ENCODE measurements at regions not wholly inside any gene's neighbourhood (a gene's known extent, or its start where the extent isn't known, plus 50 kb on each side); places are given as distances from the start of the nearest gene placed in this dataset.
"Not testable (repeated sequence)": the region's sequence is repeated elsewhere in the genome, so short reads cannot be mapped to it uniquely, and the experiment has no call there.

GRCh38 chr4:75207902-75208301 lies 275.0 kb downstream of the PARM1 start:
- WGBS, 2 donors: 89 to 91% methylated on average over 1 of the region's 1 CpG
- Histone ChIP-seq H3K4me1 (ENCODE audit: control insufficient read depth in 2 of 2, insufficient read depth in 2 of 2, low read length in 1 of 2) (no peaks in the 10 kb centered on the region), H3K27me3 (ENCODE audit: control insufficient read depth in 1 of 2, insufficient read depth in 2 of 2, low read length in 2 of 2) (no peaks in the 10 kb centered on the region), H3K4me3 (ENCODE audit: low read depth in 1 of 2, low read length in 2 of 2) (no peak overlapping the region), H3K36me3 (ENCODE audit: control insufficient read depth in 2 of 2, insufficient read depth in 2 of 2, low read length in 1 of 2) (no peaks in the 10 kb centered on the region), H3K27ac (ENCODE audit: low read depth in 2 of 2, low read length in 1 of 2) (no peak overlapping the region), H3K9me3 (ENCODE audit: control insufficient read depth in 2 of 2, insufficient read depth in 1 of 2, low read depth in 1 of 2, low read length in 1 of 2) (no peaks in the 10 kb centered on the region)

GRCh38 chr4:75195111-75195510 lies 262.2 kb downstream of the PARM1 start:
- H3K27ac ChIP-seq (ENCODE audit: low read depth in 2 of 2, low read length in 1 of 2): no peak overlapping the region
- no peak overlapping the region for H3K4me3 ChIP-seq (ENCODE audit: low read depth in 1 of 2, low read length in 2 of 2)
- H3K27me3 ChIP-seq (ENCODE audit: control insufficient read depth in 1 of 2, insufficient read depth in 2 of 2, low read length in 2 of 2): no peaks in the 10 kb centered on the region
- H3K4me1 ChIP-seq (ENCODE audit: control insufficient read depth in 2 of 2, insufficient read depth in 2 of 2, low read length in 1 of 2): peaks cover 0 to 2% of the 10 kb centered on the region in 2 donors
- H3K9me3 ChIP-seq (ENCODE audit: control insufficient read depth in 2 of 2, insufficient read depth in 1 of 2, low read depth in 1 of 2, low read length in 1 of 2): no peaks in the 10 kb centered on the region
- WGBS, 2 donors: 48 to 66% methylated on average over 7 of the region's 7 CpGs
- no peaks in the 10 kb centered on the region for H3K36me3 ChIP-seq (ENCODE audit: control insufficient read depth in 2 of 2, insufficient read depth in 2 of 2, low read length in 1 of 2)

- no peaks in the 10 kb centered on the region for H3K36me3 ChIP-seq (ENCODE audit: control insufficient read depth in 2 of 2, insufficient read depth in 2 of 2, low read length in 1 of 2)
- WGBS, 2 donors: 90 to 92% methylated on average over 8 of the region's 8 CpGs
- H3K4me3 ChIP-seq (ENCODE audit: low read depth in 1 of 2, low read length in 2 of 2): no peak overlapping the region
- H3K9me3 ChIP-seq (ENCODE audit: control insufficient read depth in 2 of 2, insufficient read depth in 1 of 2, low read depth in 1 of 2, low read length in 1 of 2): no peaks in the 10 kb centered on the region
- peaks cover 0 to 2% of the 10 kb centered on the region in 2 donors for H3K4me1 ChIP-seq (ENCODE audit: control insufficient read depth in 2 of 2, insufficient read depth in 2 of 2, low read length in 1 of 2)
- H3K27me3 ChIP-seq (ENCODE audit: control insufficient read depth in 1 of 2, insufficient read depth in 2 of 2, low read length in 2 of 2): no peaks in the 10 kb centered on the region
- H3K27ac ChIP-seq (ENCODE audit: low read depth in 2 of 2, low read length in 1 of 2): no peak overlapping the region
Observed at GRCh38 chr4:75194180-75194579, 261.3 kb downstream of the PARM1 start.

GRCh38 chr4:75192182-75192581 lies 259.3 kb downstream of the PARM1 start:
- H3K4me1 ChIP-seq (ENCODE audit: control insufficient read depth in 2 of 2, insufficient read depth in 2 of 2, low read length in 1 of 2); H3K36me3 ChIP-seq (ENCODE audit: control insufficient read depth in 2 of 2, insufficient read depth in 2 of 2, low read length in 1 of 2); H3K27me3 ChIP-seq (ENCODE audit: control insufficient read depth in 1 of 2, insufficient read depth in 2 of 2, low read length in 2 of 2); H3K4me3 ChIP-seq (ENCODE audit: low read depth in 1 of 2, low read length in 2 of 2); H3K9me3 ChIP-seq (ENCODE audit: control insufficient read depth in 2 of 2, insufficient read depth in 1 of 2, low read depth in 1 of 2, low read length in 1 of 2); H3K27ac ChIP-seq (ENCODE audit: low read depth in 2 of 2, low read length in 1 of 2): not testable (repeated sequence)
- WGBS, 2 donors: 83 to 95% methylated on average over 2 of the region's 2 CpGs

GRCh38 chr4:75189711-75190335 lies 256.9 kb downstream of the PARM1 start:
- Histone ChIP-seq H3K36me3 (ENCODE audit: control insufficient read depth in 2 of 2, insufficient read depth in 2 of 2, low read length in 1 of 2) (no peaks in the 10 kb centered on the region), H3K27ac (ENCODE audit: low read depth in 2 of 2, low read length in 1 of 2) (no peak overlapping the region), H3K4me3 (ENCODE audit: low read depth in 1 of 2, low read length in 2 of 2) (no peak overlapping the region), H3K27me3 (ENCODE audit: control insufficient read depth in 1 of 2, insufficient read depth in 2 of 2, low read length in 2 of 2) (no peaks in the 10 kb centered on the region), H3K9me3 (ENCODE audit: control insufficient read depth in 2 of 2, insufficient read depth in 1 of 2, low read depth in 1 of 2, low read length in 1 of 2) (no peaks in the 10 kb centered on the region), H3K4me1 (ENCODE audit: control insufficient read depth in 2 of 2, insufficient read depth in 2 of 2, low read length in 1 of 2) (peaks cover 0 to 2% of the 10 kb centered on the region in 2 donors)
- 55 to 62% methylated on average over 4 of the region's 4 CpGs for WGBS, 2 donors

- no peaks in the 10 kb centered on the region for H3K36me3 ChIP-seq (ENCODE audit: control insufficient read depth in 2 of 2, insufficient read depth in 2 of 2, low read length in 1 of 2)
- no peaks in the 10 kb centered on the region for H3K27me3 ChIP-seq (ENCODE audit: control insufficient read depth in 1 of 2, insufficient read depth in 2 of 2, low read length in 2 of 2)
- no peaks in the 10 kb centered on the region for H3K9me3 ChIP-seq (ENCODE audit: control insufficient read depth in 2 of 2, insufficient read depth in 1 of 2, low read depth in 1 of 2, low read length in 1 of 2)
- no peak overlapping the region for H3K27ac ChIP-seq (ENCODE audit: low read depth in 2 of 2, low read length in 1 of 2)
- WGBS, 2 donors: 67 to 74% methylated on average over 10 of the region's 10 CpGs
- H3K4me1 ChIP-seq (ENCODE audit: control insufficient read depth in 2 of 2, insufficient read depth in 2 of 2, low read length in 1 of 2): no peaks in the 10 kb centered on the region
- H3K4me3 ChIP-seq (ENCODE audit: low read depth in 1 of 2, low read length in 2 of 2): no peak overlapping the region
Observed at GRCh38 chr4:75180790-75181776, 248.2 kb downstream of the PARM1 start.

GRCh38 chr4:75180217-75180616 lies 247.3 kb downstream of the PARM1 start:
- H3K9me3 ChIP-seq (ENCODE audit: control insufficient read depth in 2 of 2, insufficient read depth in 1 of 2, low read depth in 1 of 2, low read length in 1 of 2): no peaks in the 10 kb centered on the region
- H3K36me3 ChIP-seq (ENCODE audit: control insufficient read depth in 2 of 2, insufficient read depth in 2 of 2, low read length in 1 of 2): no peaks in the 10 kb centered on the region
- no peak overlapping the region for H3K4me3 ChIP-seq (ENCODE audit: low read depth in 1 of 2, low read length in 2 of 2)
- H3K27me3 ChIP-seq (ENCODE audit: control insufficient read depth in 1 of 2, insufficient read depth in 2 of 2, low read length in 2 of 2): no peaks in the 10 kb centered on the region
- no peak overlapping the region for H3K27ac ChIP-seq (ENCODE audit: low read depth in 2 of 2, low read length in 1 of 2)
- no peaks in the 10 kb centered on the region for H3K4me1 ChIP-seq (ENCODE audit: control insufficient read depth in 2 of 2, insufficient read depth in 2 of 2, low read length in 1 of 2)

- no peak overlapping the region for H3K4me3 ChIP-seq (ENCODE audit: low read depth in 1 of 2, low read length in 2 of 2)
- H3K4me1 ChIP-seq (ENCODE audit: control insufficient read depth in 2 of 2, insufficient read depth in 2 of 2, low read length in 1 of 2): no peaks in the 10 kb centered on the region
- no peaks in the 10 kb centered on the region for H3K27me3 ChIP-seq (ENCODE audit: control insufficient read depth in 1 of 2, insufficient read depth in 2 of 2, low read length in 2 of 2)
- H3K27ac ChIP-seq (ENCODE audit: low read depth in 2 of 2, low read length in 1 of 2): no peak overlapping the region
- H3K36me3 ChIP-seq (ENCODE audit: control insufficient read depth in 2 of 2, insufficient read depth in 2 of 2, low read length in 1 of 2): no peaks in the 10 kb centered on the region
- no peaks in the 10 kb centered on the region for H3K9me3 ChIP-seq (ENCODE audit: control insufficient read depth in 2 of 2, insufficient read depth in 1 of 2, low read depth in 1 of 2, low read length in 1 of 2)
Observed at GRCh38 chr4:75179510-75179909, 246.6 kb downstream of the PARM1 start.

GRCh38 chr4:75172551-75172950 lies 239.6 kb downstream of the PARM1 start:
- H3K4me1 ChIP-seq (ENCODE audit: control insufficient read depth in 2 of 2, insufficient read depth in 2 of 2, low read length in 1 of 2): no peaks in the 10 kb centered on the region
- peaks cover 0 to 2% of the 10 kb centered on the region in 2 donors for H3K9me3 ChIP-seq (ENCODE audit: control insufficient read depth in 2 of 2, insufficient read depth in 1 of 2, low read depth in 1 of 2, low read length in 1 of 2)
- H3K27me3 ChIP-seq (ENCODE audit: control insufficient read depth in 1 of 2, insufficient read depth in 2 of 2, low read length in 2 of 2): no peaks in the 10 kb centered on the region
- H3K27ac ChIP-seq (ENCODE audit: low read depth in 2 of 2, low read length in 1 of 2): no peak overlapping the region
- no peaks in the 10 kb centered on the region for H3K36me3 ChIP-seq (ENCODE audit: control insufficient read depth in 2 of 2, insufficient read depth in 2 of 2, low read length in 1 of 2)
- no peak overlapping the region for H3K4me3 ChIP-seq (ENCODE audit: low read depth in 1 of 2, low read length in 2 of 2)

GRCh38 chr4:75169427-75169826 lies 236.5 kb downstream of the PARM1 start:
- H3K27ac ChIP-seq (ENCODE audit: low read depth in 2 of 2, low read length in 1 of 2): no peak overlapping the region
- H3K36me3 ChIP-seq (ENCODE audit: control insufficient read depth in 2 of 2, insufficient read depth in 2 of 2, low read length in 1 of 2): no peaks in the 10 kb centered on the region
- H3K9me3 ChIP-seq (ENCODE audit: control insufficient read depth in 2 of 2, insufficient read depth in 1 of 2, low read depth in 1 of 2, low read length in 1 of 2): peaks cover 0 to 2% of the 10 kb centered on the region in 2 donors
- no peaks in the 10 kb centered on the region for H3K4me1 ChIP-seq (ENCODE audit: control insufficient read depth in 2 of 2, insufficient read depth in 2 of 2, low read length in 1 of 2)
- no peak overlapping the region for H3K4me3 ChIP-seq (ENCODE audit: low read depth in 1 of 2, low read length in 2 of 2)
- 37 to 50% methylated on average over 6 of the region's 6 CpGs for WGBS, 2 donors
- H3K27me3 ChIP-seq (ENCODE audit: control insufficient read depth in 1 of 2, insufficient read depth in 2 of 2, low read length in 2 of 2): no peaks in the 10 kb centered on the region
